ENCODE measurements at regions not wholly inside any gene's neighbourhood (a gene's known extent, or its start where the extent isn't known, plus 50 kb on each side); places are given as distances from the start of the nearest gene placed in this dataset.
"Not testable (repeated sequence)": the region's sequence is repeated elsewhere in the genome, so short reads cannot be mapped to it uniquely, and the experiment has no call there.

DNA sequence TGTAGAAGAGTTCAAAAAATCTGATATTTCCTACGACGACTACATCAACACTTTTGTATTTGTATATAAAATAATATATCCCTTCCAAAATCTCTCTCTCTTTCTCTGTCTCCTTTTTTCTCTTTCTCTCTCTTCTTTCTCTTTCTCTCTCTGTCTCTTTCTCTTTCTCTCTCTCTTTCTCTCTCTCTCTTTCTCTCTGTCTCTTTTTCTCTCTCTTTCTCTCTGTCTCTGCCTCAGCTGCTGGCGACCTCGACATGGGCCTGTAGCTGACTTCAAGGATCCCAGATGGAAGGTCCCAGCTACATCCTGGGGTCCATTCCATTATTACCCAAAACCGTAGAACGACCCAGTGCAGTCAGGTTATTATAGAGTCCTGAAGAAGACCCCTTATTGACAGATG lies 90.0 kb downstream of the CD24 start:
- DNase-seq (ENCODE audit: low spot score), result no peak

DNA sequence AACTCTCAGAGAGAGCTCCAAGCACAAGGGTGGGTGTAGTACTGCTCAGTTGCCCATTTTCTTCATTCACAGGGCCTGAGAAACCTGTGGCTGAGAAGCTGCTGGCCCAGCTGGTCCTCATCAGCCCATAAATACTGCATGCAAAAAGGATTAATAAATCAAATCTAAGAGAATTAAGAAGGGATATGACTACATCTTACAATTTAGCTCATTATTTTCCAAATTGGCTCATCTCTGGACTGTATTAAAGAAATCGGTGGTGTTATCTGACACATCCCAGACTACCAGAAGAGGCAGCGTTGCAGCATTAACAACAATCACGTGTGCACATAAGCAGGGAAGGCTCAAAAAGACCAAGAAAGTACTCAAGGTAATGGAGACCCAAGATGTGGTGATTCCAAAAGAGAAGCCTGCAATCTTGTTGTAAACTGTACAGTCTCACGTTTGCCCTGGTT lies 90.7 kb downstream of the CD24 start:
- no peak for DNase-seq (ENCODE audit: low spot score)

DNA sequence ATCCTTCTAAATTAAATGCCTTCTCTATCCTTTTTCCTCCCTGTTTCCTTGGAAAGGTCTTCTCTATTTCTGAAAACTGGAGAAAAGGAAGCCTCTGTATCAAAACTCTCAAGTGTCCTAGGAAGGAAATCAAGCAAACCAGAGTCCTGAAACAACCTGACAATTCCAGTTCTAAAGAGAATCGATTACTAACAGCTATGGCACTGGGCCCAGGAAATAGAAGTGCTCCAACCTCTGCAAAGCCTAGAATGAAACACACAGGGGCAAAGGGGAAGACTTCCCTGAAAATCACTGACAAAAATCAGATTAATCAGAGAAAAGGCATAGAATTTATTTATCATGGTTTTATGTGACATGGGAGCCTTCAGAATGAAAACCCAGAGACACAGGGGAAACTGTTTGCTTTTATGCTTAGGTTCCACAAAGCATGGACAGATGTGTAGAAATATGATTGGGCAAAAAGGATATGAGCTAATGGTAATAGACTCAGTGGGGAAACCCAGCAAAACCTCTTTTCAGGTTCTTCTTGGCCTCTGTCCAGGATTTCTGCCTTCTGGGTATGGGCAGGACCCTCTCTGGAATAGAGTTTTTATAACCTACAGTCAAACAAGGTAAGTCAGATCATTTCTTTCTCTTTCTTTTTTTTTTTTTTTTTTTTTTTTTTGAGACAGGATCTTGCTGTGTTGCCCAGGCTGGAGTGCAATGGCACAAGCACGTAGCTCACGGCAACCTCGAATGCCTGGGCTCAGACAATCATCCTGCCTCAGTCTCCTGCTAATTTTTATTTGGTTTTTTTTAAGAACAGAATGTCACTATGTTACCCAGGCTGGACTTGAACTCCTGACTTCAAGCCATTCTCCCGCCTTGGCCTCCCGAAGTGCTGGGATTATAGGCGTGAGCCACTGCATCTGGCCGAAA lies 91.7 kb downstream of the CD24 start:
- DNase-seq (ENCODE audit: low spot score), result no peak

DNA sequence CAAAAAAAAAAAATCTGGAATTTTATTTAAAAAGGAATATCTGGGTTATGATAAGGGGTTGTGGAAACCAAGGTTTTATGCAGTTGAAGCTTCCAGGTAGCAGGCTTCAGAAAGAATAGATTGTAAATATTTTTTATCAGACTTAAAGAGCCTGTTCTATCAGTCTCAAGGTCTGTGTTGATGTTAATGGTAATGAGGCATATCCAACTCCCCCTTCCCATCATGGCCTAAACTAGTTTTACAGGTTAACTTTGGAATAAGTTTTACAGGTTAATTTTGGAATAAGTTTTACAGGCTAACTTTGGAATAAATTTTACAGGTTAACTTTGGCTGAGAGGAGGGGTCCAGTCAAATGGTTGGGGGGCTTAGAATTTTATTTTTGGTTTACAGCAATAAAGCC lies 92.4 kb downstream of the CD24 start:
- no peak for DNase-seq (ENCODE audit: low spot score)

GRCh38 chr6:106880952-106881351 lies 93.6 kb downstream of the CD24 start:
- no peak for DNase-seq (ENCODE audit: low spot score)

GRCh38 chr6:106875782-106876321 lies 98.7 kb downstream of the CD24 start:
- DNase-seq (ENCODE audit: low spot score), result no peak

- DNase-seq (ENCODE audit: low spot score), result no peak
Observed at GRCh38 chr6:106874481-106874880, 100.0 kb downstream of the CD24 start.

- DNase-seq (ENCODE audit: low spot score), result no peak
Observed at GRCh38 chr6:106872049-106872448, 102.5 kb downstream of the CD24 start.

DNA sequence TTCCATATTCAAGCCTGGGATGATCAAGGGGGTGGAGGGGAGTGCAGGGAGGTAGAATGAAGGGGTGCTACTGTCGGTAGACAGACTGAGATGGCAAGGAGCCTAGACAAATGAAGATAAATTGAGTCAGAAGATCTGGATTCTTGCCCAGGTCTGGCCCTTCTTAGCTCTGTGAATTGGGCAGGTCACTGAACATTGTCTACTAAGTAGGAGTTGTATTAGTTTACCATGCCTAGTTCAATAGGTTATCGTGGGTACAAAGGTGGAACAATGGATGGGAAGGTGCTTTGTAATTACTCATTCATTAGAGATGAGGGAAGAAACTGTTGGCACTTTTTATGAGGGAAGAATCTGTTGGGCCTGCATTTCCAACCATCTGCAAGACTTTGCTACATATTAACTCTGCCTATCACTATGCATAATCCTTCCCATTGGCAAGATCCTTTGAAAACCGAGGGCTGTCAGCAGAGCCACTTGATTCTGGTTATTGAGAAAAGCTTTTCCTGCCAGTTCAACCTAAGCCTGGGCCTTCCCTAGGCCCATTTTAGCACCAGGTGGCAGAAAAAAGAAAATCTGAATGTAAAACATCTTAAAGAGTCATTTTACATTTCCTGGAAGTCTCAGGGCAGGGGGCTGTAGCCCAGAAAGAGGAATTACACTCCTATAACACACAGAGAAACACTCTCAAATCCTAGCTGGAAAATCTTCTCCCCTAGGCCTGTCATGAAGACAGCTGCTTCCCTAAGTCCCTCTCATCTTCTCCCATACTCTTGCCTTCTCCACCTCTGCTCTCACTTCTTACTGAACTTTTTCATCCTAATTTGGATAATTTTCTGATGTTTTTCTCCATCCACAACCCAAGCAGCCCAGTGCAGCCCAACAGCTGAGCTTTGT lies 103.5 kb downstream of the CD24 start:
- DNase-seq (ENCODE audit: low spot score), result no peak

DNA sequence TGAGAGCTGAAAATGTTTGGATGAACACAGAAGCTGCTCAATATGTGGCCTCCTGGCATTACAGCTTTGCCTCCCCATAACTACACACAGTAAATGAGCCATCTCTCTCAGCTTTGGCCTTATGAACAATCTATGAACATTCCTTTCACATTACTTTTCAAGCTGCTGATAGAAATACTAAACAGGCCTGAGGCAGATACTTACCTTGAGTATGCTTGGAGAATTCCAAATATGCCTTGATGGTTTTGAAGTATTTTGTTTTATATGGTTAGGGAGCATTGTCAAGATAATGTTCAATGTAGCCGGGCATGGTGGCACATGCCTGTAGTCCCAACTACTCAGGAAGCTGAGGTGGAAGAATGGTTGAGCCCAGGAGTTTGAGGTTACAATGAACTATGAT lies 104.5 kb downstream of the CD24 start:
- DNase-seq (ENCODE audit: low spot score), result no peak

DNA sequence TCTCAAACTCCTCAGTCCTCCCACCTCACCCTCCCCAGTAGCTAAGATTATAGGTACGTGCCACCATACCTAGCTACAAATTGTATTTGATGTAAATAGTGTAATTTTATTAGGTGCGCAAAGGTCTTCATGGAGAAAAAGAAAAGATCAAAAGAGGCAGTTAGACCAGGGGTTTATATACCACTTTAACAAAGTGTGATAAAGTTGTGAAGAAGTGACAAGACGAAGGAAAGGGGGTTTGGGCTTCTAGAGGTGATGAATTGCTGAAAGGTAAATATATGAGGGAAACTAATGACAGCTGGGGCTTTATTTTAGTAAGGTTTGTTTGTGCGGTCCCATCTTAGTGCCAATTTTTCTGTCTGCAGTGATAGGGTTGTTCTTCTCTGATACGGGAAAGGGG lies 105.3 kb downstream of the CD24 start:
- no peak for DNase-seq (ENCODE audit: low spot score)

DNA sequence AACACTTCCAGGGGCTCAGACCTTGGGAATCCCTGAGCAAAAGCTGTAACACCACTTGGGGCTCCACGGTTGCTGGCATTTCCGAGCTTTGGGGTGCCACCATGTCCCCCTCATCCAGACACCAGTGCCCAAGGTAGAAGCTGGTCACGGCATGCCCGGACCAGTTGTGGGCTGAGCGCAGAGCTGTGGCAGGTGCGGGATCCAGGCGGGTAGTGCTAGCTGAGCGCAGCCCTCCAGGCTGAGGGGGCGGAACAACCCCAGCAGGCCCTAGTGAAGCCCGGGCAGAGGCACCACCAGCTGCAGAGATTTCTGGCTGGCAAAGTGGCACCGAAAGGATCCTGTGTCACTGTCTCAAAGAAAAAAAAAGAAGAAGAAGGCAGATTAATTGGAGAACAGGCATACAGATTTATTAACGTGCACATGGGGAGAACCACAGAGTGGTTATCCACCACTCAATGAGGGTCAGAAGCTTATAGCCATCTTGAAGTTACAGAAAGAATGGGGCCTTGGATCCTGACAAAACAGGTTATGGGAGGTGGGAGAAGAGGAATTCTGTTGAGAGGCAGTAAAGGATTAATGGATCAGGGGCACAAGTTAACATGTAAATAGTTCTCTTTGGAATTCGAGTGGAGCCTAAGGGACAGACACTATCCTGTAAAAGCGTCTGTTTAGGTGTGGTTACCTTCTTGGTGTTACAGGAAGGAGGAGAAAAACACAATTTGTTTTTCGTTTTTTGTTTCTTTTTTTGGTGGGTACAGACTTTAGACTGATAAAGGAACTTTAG lies 107.5 kb downstream of the CD24 start:
- DNase-seq (ENCODE audit: low spot score), result no peak

DNA sequence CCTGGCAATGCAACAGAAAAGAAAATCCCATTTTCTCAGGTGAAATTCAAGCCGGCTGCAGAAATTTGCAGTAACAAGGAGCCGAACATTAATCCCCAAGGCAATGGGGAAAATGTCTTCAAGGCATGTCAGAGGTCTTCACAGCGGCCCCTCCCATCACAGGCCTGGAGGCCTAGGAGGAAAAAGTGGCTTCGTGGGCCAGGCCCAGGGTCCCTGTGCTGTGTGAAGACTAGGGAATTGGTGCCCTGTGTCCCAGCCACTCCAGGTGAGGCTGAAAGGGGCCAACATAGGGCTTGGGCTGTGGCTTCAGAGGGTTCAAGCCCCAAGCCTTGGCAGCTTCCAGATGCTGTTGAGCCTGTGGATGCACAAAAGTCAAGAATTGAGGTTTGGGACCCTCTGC lies 111.7 kb downstream of the CD24 start:
- no peak for DNase-seq (ENCODE audit: low spot score)

- DNase-seq (ENCODE audit: low spot score), result no peak
Observed at GRCh38 chr6:106860940-106861339, 113.6 kb downstream of the CD24 start.

- DNase-seq (ENCODE audit: low spot score), result no peak
Observed at GRCh38 chr6:106858653-106859092, 115.9 kb downstream of the CD24 start.

GRCh38 chr6:106857771-106858652 lies 116.5 kb downstream of the CD24 start:
- DNase-seq (ENCODE audit: low spot score), result no peak

DNA sequence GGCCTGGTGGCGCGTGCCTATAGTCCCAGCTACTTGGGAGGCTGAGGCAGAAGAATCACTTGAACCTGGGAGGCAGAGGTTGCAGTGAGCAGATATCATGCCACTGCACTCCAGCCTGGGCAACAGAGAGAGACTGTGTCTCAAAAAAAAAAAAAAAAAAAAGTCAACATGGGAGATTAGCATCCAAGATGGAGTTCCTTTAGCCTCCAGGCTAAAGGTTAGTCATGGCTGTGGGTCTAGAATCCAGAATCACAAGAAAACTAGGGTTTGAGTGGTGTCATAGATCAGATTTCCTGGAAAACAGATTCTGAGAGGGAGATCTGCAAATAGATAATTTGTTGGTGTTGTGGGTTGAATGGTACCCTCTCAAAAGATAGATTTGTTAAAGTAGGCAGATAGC lies 117.2 kb downstream of the CD24 start:
- not testable (repeated sequence) for DNase-seq (ENCODE audit: low spot score)

- no peak for DNase-seq (ENCODE audit: low spot score)
Observed at GRCh38 chr6:106856227-106856874, 118.2 kb downstream of the CD24 start.

DNA sequence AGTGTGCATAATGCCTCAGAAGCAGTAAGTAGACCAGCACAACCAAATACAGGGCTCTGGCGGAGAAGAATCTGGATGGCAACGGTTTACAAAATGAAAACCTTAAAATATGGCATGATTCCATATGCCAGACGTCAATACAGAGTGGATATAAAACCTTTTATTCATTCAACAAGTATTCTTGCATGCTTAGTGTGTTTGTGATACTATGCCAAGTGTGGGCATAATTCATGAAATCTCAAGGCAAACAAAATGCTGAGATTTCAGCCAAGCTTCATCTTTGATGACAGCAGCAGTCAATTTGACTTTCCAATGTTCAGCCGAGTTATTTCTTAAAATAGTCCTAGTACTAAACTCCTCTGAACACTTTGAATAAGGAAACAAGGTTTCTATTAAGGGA lies 119.4 kb downstream of the CD24 start:
- DNase-seq (ENCODE audit: low spot score), result no peak

DNA sequence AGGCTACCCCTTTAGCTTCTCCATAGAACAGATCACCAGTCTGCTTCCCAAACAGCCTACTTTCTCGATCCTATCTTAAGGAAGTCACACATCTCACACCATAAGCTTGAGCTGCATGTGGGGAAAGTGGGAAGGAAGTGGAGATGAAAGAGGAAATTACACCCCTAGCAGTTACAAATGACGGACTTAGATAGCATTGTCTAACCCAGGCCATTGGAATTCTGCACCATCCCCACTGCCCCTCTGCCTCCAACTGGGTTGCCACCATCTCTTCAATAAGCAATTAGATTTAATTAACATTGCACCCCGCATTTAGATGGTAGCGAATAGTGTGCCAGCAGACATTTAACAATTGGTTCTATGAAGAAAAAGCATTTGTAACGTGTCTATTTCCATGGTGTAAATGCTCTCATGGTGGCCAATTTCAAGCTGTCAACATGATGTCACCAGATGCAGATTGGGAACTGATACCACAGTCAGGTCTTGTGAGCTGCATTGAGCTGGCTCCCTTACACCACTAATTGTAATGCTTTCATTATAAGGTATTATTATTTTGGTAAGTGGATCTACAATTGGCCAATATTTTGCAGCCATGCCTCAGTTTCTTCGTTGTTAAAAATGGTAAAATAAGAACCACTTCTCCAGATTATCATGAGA lies 124.7 kb downstream of the CD24 start:
- no peak for DNase-seq (ENCODE audit: low spot score)
